Stimulated activated CD8-positive, alpha-beta memory T cell treated with anti-CD3 and anti-CD28 coated beads, Interleukin-12 subunit alpha, Interleukin-12 subunit beta, amount 100 ng/mL, for 24 hours (primary cell): ENCODE measurements at regions not wholly inside any gene's neighbourhood (a gene's known extent, or its start where the extent isn't known, plus 50 kb on each side); places are given as distances from the start of the nearest gene placed in this dataset.

Experiments used
- DNase-seq: peaks from one replicate; pipeline ENCODE4 v3.0.0-alpha.2; 2020; ENCODE audit errors: extremely low read depth

GRCh38 chr3:43979645-43980044, 262.0 kb upstream of the TOPAZ1 start:
- no peak for DNase-seq

- no peak for DNase-seq
Measured at GRCh38 chr3:43994657-43995546, 246.8 kb upstream of the TOPAZ1 start.

GRCh38 chr3:43995547-43996378, 245.9 kb upstream of the TOPAZ1 start:
- DNase-seq: no peak

GRCh38 chr3:43996379-43997301, 245.0 kb upstream of the TOPAZ1 start:
- no peak for DNase-seq

- DNase-seq: no peak
Measured at GRCh38 chr3:43997316-43997715, 244.4 kb upstream of the TOPAZ1 start.

- DNase-seq: no peak
Measured at GRCh38 chr3:43997788-43998369, 243.8 kb upstream of the TOPAZ1 start.

GRCh38 chr3:43998370-43998835, 243.3 kb upstream of the TOPAZ1 start:
- no peak for DNase-seq

- no peak for DNase-seq
Measured at GRCh38 chr3:43998836-43999727, 242.6 kb upstream of the TOPAZ1 start.

- DNase-seq: no peak
Measured at GRCh38 chr3:43999728-44000319, 241.9 kb upstream of the TOPAZ1 start.

GRCh38 chr3:44000586-44000985, 241.1 kb upstream of the TOPAZ1 start:
- DNase-seq: no peak

GRCh38 chr3:44001072-44001471, 240.6 kb upstream of the TOPAZ1 start:
- DNase-seq: no peak

GRCh38 chr3:44003801-44004200, 237.9 kb upstream of the TOPAZ1 start:
- no peak for DNase-seq

- DNase-seq: no peak
Measured at GRCh38 chr3:44011680-44012079, 230.0 kb upstream of the TOPAZ1 start.

GRCh38 chr3:44012160-44012899, 229.4 kb upstream of the TOPAZ1 start:
- no peak for DNase-seq

GRCh38 chr3:44013967-44014366, 227.7 kb upstream of the TOPAZ1 start:
- no peak for DNase-seq

GRCh38 chr3:44015170-44015569, 226.5 kb upstream of the TOPAZ1 start:
- DNase-seq: no peak

GRCh38 chr3:44016818-44017217, 224.9 kb upstream of the TOPAZ1 start:
- DNase-seq: no peak

- no peak for DNase-seq
Measured at GRCh38 chr3:44018926-44019325, 222.8 kb upstream of the TOPAZ1 start.

- no peak for DNase-seq
Measured at GRCh38 chr3:44019736-44020135, 221.9 kb upstream of the TOPAZ1 start.
